HG02852 (cell line): ENCODE measurements at regions not wholly inside any gene's neighbourhood (a gene's known extent, or its start where the extent isn't known, plus 50 kb on each side); places are given as distances from the start of the nearest gene placed in this dataset.
"Not testable (repeated sequence)": the region's sequence is repeated elsewhere in the genome, so short reads cannot be mapped to it uniquely, and the experiment has no call there.

Source experiments
- ATAC-seq: cut with Tn5 transposase; IDR thresholded peaks from one replicate; pipeline ENCODE4 v1.9.1; 2021; ENCODE audit warnings: mild to moderate bottlenecking, moderate library complexity; ENCODE audit not compliant: unreplicated experiment

- ATAC-seq: not testable (repeated sequence)
These were observed 60.3 kb downstream of the GOLGA8K start for GRCh38 chr15:32342772-32343199.

GRCh38 chr15:32342268-32342667 lies 60.8 kb downstream of the GOLGA8K start:
- ATAC-seq: not testable (repeated sequence)

GRCh38 chr15:32341530-32341929 lies 61.6 kb downstream of the GOLGA8K start:
- ATAC-seq: not testable (repeated sequence)

- not testable (repeated sequence) for ATAC-seq
These were observed 66.3 kb downstream of the GOLGA8K start for GRCh38 chr15:32336804-32337203.

- ATAC-seq: not testable (repeated sequence)
These were observed 79.7 kb downstream of the GOLGA8K start for GRCh38 chr15:32323353-32323752.

- ATAC-seq: not testable (repeated sequence)
These were observed 83.8 kb downstream of the GOLGA8K start for GRCh38 chr15:32319247-32319646.

- ATAC-seq: not testable (repeated sequence)
These were observed 86.6 kb downstream of the GOLGA8K start for GRCh38 chr15:32316482-32316881.

GRCh38 chr15:32315079-32315939 lies 87.8 kb downstream of the GOLGA8K start:
- not testable (repeated sequence) for ATAC-seq

GRCh38 chr15:32313446-32314209 lies 89.5 kb downstream of the GOLGA8K start:
- not testable (repeated sequence) for ATAC-seq

GRCh38 chr15:32312721-32313120 lies 90.4 kb downstream of the GOLGA8K start:
- ATAC-seq: not testable (repeated sequence)

GRCh38 chr15:32307592-32307991 lies 95.5 kb downstream of the GOLGA8K start:
- not testable (repeated sequence) for ATAC-seq

- peak; percentile 56 for ATAC-seq
These were observed 126.8 kb downstream of the GOLGA8K start for GRCh38 chr15:32276200-32276830.

GRCh38 chr15:32253958-32254357 lies 149.1 kb downstream of the GOLGA8K start:
- ATAC-seq: not testable (repeated sequence)

- ATAC-seq: not testable (repeated sequence)
These were observed 153.9 kb downstream of the GOLGA8K start for GRCh38 chr15:32249207-32249606.

- ATAC-seq: not testable (repeated sequence)
These were observed 159.4 kb downstream of the GOLGA8K start for GRCh38 chr15:32243727-32244126.

- ATAC-seq: not testable (repeated sequence)
These were observed 160.1 kb downstream of the GOLGA8K start for GRCh38 chr15:32242780-32243528.

GRCh38 chr15:32227410-32228114 lies 175.5 kb downstream of the GOLGA8K start:
- not testable (repeated sequence) for ATAC-seq

- ATAC-seq: no peak
These were observed 180.4 kb downstream of the GOLGA8K start for GRCh38 chr15:32222716-32223115.
